Vagina (tissue), 2 donors: ENCODE measurements at regions not wholly inside any gene's neighbourhood (a gene's known extent, or its start where the extent isn't known, plus 50 kb on each side); places are given as distances from the start of the nearest gene placed in this dataset.

Experiments used
- DNase-seq, 2 donors: peaks; one replicate each; pipeline ENCODE4 v3.0.0-alpha.2; 2017; ENCODE audit errors: extremely low spot score in 2 of 2
- H3K27ac ChIP-seq: fragments of 200-600 bp; sonication (generic); one replicate; pipeline ENCODE4 v1.5.1; 2019
- H3K27me3 ChIP-seq: fragments of 200-600 bp; sonication (generic); one replicate; pipeline ENCODE4 v1.5.1; 2019
- H3K36me3 ChIP-seq, 2 donors: fragments of 200-600 bp; sonication (generic); one replicate each; pipeline ENCODE4 v1.5.1; 2017 to 2019
- H3K4me1 ChIP-seq: fragments of 200-600 bp; sonication (generic); one replicate; pipeline ENCODE4 v1.5.1; 2019
- H3K4me3 ChIP-seq, 2 donors: fragments of 200-600 bp; sonication (generic); 1 replicate in 1 of 2; 2 replicates in 1 of 2; pipeline ENCODE4 v1.5.1; 2016 to 2019
- H3K9me3 ChIP-seq: fragments of 200-600 bp; sonication (generic); one replicate; pipeline ENCODE4 v1.5.1; 2019
- POLR2A ChIP-seq, 2 donors: fragments of 450-650 bp; IDR thresholded peaks; one replicate each; pipeline ENCODE4 v1.6.1; 2017; ENCODE audit warnings: antibody characterized with exemption in 2 of 2, mild to moderate bottlenecking in 2 of 2, moderate library complexity in 2 of 2
- POLR2AphosphoS5 ChIP-seq, 2 donors: sonication (generic); formaldehyde crosslinking; IDR thresholded peaks; one replicate each; pipeline ENCODE4 v1.9.0; 2017; ENCODE audit warnings: antibody characterized with exemption in 2 of 2, mild to moderate bottlenecking in 2 of 2, low read depth in 1 of 2; ENCODE audit not compliant: insufficient read depth in 1 of 2
- intact Hi-C: fragments of 100-400 bp; cut with DNase I; formaldehyde crosslinking; loops from one replicate; pipeline ENCODE4 v1.15.1; 2023
- TF ChIP-seq, protein P1 (sequence below), 3 experiments: fragments of 450-650 bp in 2 of 3; fragments of 200-600 bp in 1 of 3; sonication (generic) in 1 of 3; IDR thresholded peaks; one replicate each; pipeline ENCODE4 v1.5.1; 2017 to 2019; ENCODE audit warnings: antibody characterized with exemption in 3 of 3, mild to moderate bottlenecking in 2 of 3, moderate library complexity in 2 of 3

DNA sequence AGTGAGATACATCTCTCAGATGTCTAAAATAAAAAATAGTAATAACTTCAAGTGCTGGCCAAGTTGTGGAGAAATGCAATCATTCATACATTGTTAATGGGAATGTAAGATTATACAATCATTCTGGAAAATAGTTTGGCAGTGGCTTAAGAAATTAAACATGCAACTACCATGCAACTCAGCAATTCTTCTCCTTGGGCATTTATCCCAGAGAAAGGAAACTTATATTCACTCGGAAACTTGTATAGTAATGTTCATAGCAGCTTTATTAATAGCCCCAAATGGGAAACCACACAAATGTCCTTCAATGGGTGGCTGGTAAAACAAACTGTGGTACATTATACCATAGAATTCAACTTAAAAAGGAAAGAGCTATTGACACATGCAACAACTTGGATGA is 274.0 kb upstream of the SPRED2 start:
- DNase-seq = no peak
- TF ChIP-seq POLR2AphosphoS5 (IDR thresholded peaks at IDR 0.05; ENCODE audit: insufficient read depth in 1 of 2, low read depth in 1 of 2) (no peak), POLR2A (IDR thresholded peaks at IDR 0.05) (no peak)
- TF ChIP-seq, protein P1, sequence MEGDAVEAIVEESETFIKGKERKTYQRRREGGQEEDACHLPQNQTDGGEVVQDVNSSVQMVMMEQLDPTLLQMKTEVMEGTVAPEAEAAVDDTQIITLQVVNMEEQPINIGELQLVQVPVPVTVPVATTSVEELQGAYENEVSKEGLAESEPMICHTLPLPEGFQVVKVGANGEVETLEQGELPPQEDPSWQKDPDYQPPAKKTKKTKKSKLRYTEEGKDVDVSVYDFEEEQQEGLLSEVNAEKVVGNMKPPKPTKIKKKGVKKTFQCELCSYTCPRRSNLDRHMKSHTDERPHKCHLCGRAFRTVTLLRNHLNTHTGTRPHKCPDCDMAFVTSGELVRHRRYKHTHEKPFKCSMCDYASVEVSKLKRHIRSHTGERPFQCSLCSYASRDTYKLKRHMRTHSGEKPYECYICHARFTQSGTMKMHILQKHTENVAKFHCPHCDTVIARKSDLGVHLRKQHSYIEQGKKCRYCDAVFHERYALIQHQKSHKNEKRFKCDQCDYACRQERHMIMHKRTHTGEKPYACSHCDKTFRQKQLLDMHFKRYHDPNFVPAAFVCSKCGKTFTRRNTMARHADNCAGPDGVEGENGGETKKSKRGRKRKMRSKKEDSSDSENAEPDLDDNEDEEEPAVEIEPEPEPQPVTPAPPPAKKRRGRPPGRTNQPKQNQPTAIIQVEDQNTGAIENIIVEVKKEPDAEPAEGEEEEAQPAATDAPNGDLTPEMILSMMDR (IDR thresholded peaks at IDR 0.05) = no peak
- no peaks in the 10 kb centered on the region for H3K4me1 ChIP-seq
- H3K9me3 ChIP-seq = no peaks in the 10 kb centered on the region
- H3K36me3 ChIP-seq = no peaks in the 10 kb centered on the region
- no peak overlapping the region for H3K27ac ChIP-seq
- intact Hi-C loops = no loop called here
- H3K4me3 ChIP-seq = no peak overlapping the region
- H3K27me3 ChIP-seq = no peaks in the 10 kb centered on the region

DNA sequence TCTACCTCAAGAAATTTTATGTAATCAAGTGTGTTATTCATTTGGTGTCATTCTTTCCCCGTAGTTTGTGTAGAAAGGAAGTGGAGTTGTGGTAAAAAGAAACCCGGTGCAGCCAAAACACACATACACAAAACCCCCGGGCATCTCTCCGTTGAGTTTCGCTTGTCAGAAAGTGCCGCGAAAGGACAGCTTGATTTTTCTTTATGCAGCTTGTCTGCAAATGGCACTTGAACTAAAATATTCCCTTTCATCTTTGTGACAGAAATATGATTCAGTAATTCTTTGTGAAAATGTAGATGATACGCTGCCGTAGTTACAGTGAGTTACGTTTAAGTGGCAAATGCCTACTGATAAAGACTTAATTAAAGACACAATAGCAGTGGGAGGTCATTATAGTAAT is 268.8 kb upstream of the SPRED2 start:
- Histone ChIP-seq H3K4me3 (no peak overlapping the region), H3K27ac (no peak overlapping the region), H3K9me3 (no peaks in the 10 kb centered on the region), H3K4me1 (no peaks in the 10 kb centered on the region), H3K36me3 (no peaks in the 10 kb centered on the region), H3K27me3 (no peaks in the 10 kb centered on the region)
- DNase-seq = no peak
- TF ChIP-seq POLR2AphosphoS5 (IDR thresholded peaks at IDR 0.05; ENCODE audit: insufficient read depth in 1 of 2, low read depth in 1 of 2) (no peak), POLR2A (IDR thresholded peaks at IDR 0.05) (no peak)
- TF ChIP-seq, protein P1 (IDR thresholded peaks at IDR 0.05) = no peak
- intact Hi-C loops = no loop called here

DNA sequence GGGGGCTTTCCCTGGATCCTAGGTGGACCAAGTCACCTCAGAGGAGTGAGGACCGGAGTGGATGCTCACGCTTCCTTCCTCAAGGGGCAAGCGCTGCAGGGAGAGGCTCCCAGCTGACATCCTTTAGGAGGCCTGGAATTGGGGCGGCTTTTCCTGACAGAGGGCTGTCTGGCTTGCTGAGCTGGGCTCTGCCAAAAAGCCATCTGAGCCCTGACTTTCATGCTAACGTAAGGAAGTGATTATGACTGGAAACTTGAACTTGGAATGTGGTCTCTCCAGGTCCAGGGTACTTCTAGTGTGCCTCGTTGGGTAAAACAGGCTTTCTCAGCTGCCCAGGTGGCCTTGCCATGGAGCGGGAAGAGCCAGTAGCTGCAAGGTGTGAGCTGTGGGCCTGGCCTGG is 268.3 kb upstream of the SPRED2 start:
- no peaks in the 10 kb centered on the region for H3K4me1 ChIP-seq
- H3K27me3 ChIP-seq = no peaks in the 10 kb centered on the region
- TF ChIP-seq POLR2A (IDR thresholded peaks at IDR 0.05) = no peak
- no peak for TF ChIP-seq POLR2AphosphoS5 (IDR thresholded peaks at IDR 0.05; ENCODE audit: insufficient read depth in 1 of 2, low read depth in 1 of 2)
- TF ChIP-seq, protein P1 (IDR thresholded peaks at IDR 0.05) = no peak
- no peak for DNase-seq
- intact Hi-C loops = no loop called here
- no peaks in the 10 kb centered on the region for H3K36me3 ChIP-seq
- H3K4me3 ChIP-seq = no peak overlapping the region
- no peak overlapping the region for H3K27ac ChIP-seq
- H3K9me3 ChIP-seq = no peaks in the 10 kb centered on the region

DNA sequence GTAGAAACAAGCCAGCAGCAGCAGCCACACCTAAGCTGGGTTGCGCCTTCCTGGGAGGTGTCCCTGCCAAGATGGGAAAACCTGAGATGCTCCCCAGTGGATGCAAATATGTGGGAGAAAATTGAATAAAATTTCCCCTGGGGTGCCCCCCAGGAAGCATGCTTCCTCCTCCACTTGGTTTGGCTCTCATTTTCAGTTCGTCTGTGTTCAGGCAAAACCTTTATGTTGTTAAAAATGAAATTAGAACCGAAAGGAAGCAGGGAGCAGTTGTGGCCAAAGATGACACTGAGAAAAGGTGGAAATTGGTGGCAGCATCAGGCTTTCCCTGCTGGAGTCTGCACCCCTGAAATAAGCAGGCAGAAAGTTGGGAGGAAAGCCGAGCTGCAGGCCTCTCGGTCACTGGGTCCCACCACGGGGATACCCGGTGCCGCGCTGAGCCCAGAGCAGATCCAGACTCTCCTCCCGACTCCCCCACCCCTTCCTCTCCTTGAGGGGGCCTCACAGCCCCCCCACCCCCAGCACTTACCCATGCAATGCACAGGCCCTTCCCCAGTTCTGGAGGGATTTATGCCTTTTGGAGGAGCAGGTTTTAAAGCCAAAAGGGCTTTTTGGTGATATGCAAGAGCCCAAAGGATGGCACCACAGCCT is 267.7 kb upstream of the SPRED2 start:
- Histone ChIP-seq H3K4me1 (no peaks in the 10 kb centered on the region), H3K36me3 (no peaks in the 10 kb centered on the region), H3K27ac (no peak overlapping the region), H3K4me3 (no peak overlapping the region), H3K27me3 (no peaks in the 10 kb centered on the region), H3K9me3 (no peaks in the 10 kb centered on the region)
- no peak for TF ChIP-seq POLR2AphosphoS5 (IDR thresholded peaks at IDR 0.05; ENCODE audit: insufficient read depth in 1 of 2, low read depth in 1 of 2)
- no peak for TF ChIP-seq POLR2A (IDR thresholded peaks at IDR 0.05)
- TF ChIP-seq, protein P1 (IDR thresholded peaks at IDR 0.05) = no peak
- DNase-seq = no peak
- intact Hi-C loops = no loop called here

DNA sequence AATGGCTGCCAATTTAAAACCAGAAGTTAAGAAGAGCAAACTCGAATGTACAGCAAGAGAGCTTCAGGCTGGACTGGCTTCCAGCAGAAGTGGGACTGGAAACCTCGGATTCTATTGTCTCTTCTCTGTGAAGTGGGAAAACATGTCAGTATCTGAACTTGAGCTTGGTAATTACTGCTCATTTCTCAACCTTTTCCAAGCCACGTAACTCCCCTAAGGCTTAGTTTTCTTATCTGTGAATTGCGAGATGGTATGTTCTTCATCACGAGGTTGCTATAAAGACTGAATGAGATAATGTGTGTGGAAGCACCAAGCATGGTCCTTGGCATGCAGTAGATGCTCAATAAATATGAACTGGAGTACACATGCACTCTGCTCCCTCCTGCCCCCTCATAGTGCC is 259.4 kb upstream of the SPRED2 start:
- intact Hi-C loops = no loop called here
- no peaks in the 10 kb centered on the region for H3K9me3 ChIP-seq
- no peak overlapping the region for H3K4me3 ChIP-seq
- TF ChIP-seq POLR2AphosphoS5 (IDR thresholded peaks at IDR 0.05; ENCODE audit: insufficient read depth in 1 of 2, low read depth in 1 of 2) (no peak), POLR2A (IDR thresholded peaks at IDR 0.05) (no peak)
- TF ChIP-seq, protein P1 (IDR thresholded peaks at IDR 0.05) = no peak
- H3K36me3 ChIP-seq = no peaks in the 10 kb centered on the region
- no peaks in the 10 kb centered on the region for H3K4me1 ChIP-seq
- DNase-seq = no peak
- no peak overlapping the region for H3K27ac ChIP-seq
- no peaks in the 10 kb centered on the region for H3K27me3 ChIP-seq
